Lower leg skin (tissue), 3 donors: ENCODE measurements at regions not wholly inside any gene's neighbourhood (a gene's known extent, or its start where the extent isn't known, plus 50 kb on each side); places are given as distances from the start of the nearest gene placed in this dataset.
"Not testable (repeated sequence)": the region's sequence is repeated elsewhere in the genome, so short reads cannot be mapped to it uniquely, and the experiment has no call there.

Experiments
- CTCF ChIP-seq, 3 donors: fragments of 450-650 bp; IDR thresholded peaks; one replicate each; pipeline ENCODE4 v1.5.1; 2016; ENCODE audit warnings: antibody characterized with exemption in 3 of 3, mild to moderate bottlenecking in 3 of 3, moderate library complexity in 2 of 3
- POLR2A ChIP-seq, 2 donors: fragments of 450-650 bp; IDR thresholded peaks; one replicate each; pipeline ENCODE4 v1.6.1; 2016 to 2017; ENCODE audit warnings: antibody characterized with exemption in 2 of 2, mild to moderate bottlenecking in 1 of 2, moderate library complexity in 1 of 2

GRCh38 chr1:229919488-229919887, 147.6 kb upstream of the GALNT2 start:
- not testable (repeated sequence) for TF ChIP-seq POLR2A, CTCF (IDR thresholded peaks at IDR 0.05)
